Pancreas (tissue), 10 donors: ENCODE measurements at regions not wholly inside any gene's neighbourhood (a gene's known extent, or its start where the extent isn't known, plus 50 kb on each side); places are given as distances from the start of the nearest gene placed in this dataset.
A peak's percentile ranks its signal among the peaks of the same experiment; 100 is the strongest.
"Not testable (repeated sequence)": the region's sequence is repeated elsewhere in the genome, so short reads cannot be mapped to it uniquely, and the experiment has no call there.

Experiments
- ATAC-seq, 4 donors: fragments of 200-7000 bp; cut with Tn5 transposase; one replicate each; pipeline versions ENCODE4 v1.8.0 to v1.9.1; 2020; ENCODE audit warnings: mild to moderate bottlenecking in 4 of 4, moderate library complexity in 4 of 4
- DNase-seq, 6 donors: peaks; one replicate each; pipeline ENCODE4 v3.0.0-alpha.2; 2020
- FAIRE-seq: peaks from 2 replicates; lab custom pipeline; 2012; peaks lifted over from hg19 to GRCh38; lab: Jason Lieb, UNC
- H3K27ac ChIP-seq, 4 donors: fragments of 200-600 bp; sonication (generic); 1 replicate in 3 of 4; 2 replicates in 1 of 4; pipeline versions ENCODE4 v1.5.0 to v1.8.0; 2020
- H3K27me3 ChIP-seq, 4 donors: fragments of 200-600 bp; one replicate each; pipeline ENCODE4 v1.8.0; 2021
- H3K36me3 ChIP-seq, 3 donors: fragments of 200-600 bp; sonication (generic) in 1 of 3; one replicate each; pipeline versions ENCODE4 v1.5.0 to v1.8.0; 2020 to 2021
- H3K4me1 ChIP-seq, 3 donors: fragments of 200-600 bp; one replicate each; pipeline ENCODE4 v1.8.0; 2021
- H3K4me3 ChIP-seq, 4 donors: fragments of 200-600 bp; sonication (generic) in 2 of 4; one replicate each; pipeline versions ENCODE4 v1.5.0 to v1.8.0; 2020 to 2021
- H3K9me3 ChIP-seq, 4 donors: fragments of 200-600 bp; one replicate each; pipeline ENCODE4 v1.8.0; 2021
- CTCF ChIP-seq, 4 donors: fragments of 200-600 bp; sonication (generic) in 3 of 4; IDR thresholded peaks; one replicate each; pipeline versions ENCODE4 v1.5.0 to v1.8.0; 2021; ENCODE audit warnings: antibody characterized with exemption in 4 of 4
- WGBS, 2 donors: extraction: QIAGEN DNeasy Blood & Tissue Kit; methylation state at CpG; one replicate each; pipeline ENCODE4 v1.1.7; 2013; 5-methylcytosine and 5-hydroxymethylcytosine counted together
- intact Hi-C, 3 donors: fragments of 100-400 bp; cut with DNase I; formaldehyde crosslinking; loops; one replicate each; pipeline versions ENCODE4 v1.11.1 to v1.14.2; 2022
- donor health status: healthy with polysubstance abuse.
- donor health status: DM: no; HTN: no; CAD: no; lungs with moderate emphysema.
- donor health status: DM: no; HTN: no; CAD: no.
- donor health status: control.
- donor health status: control.
- donor health status: Bipolar disorder and iron deficiency.
- donor health status: DM: yes; HTN: yes; CAD: no.
- donor health status: DM: no; HTN: no; CAD: no.
- donor health status: DM: no; HTN: no; CAD: no.
- donor health status: DM: yes; HTN: yes; CAD: no.

GRCh38 chr3:73259856-73260255, 198.4 kb downstream of the EBLN2 start:
- H3K36me3 ChIP-seq = no peaks in the 10 kb centered on the region
- H3K27ac ChIP-seq = no peak overlapping the region
- intact Hi-C loops = no loop called here
- no peaks in the 10 kb centered on the region for H3K27me3 ChIP-seq
- DNase-seq (no peak), FAIRE-seq (no peak), ATAC-seq (no peak)
- no peak overlapping the region for H3K4me3 ChIP-seq
- TF ChIP-seq CTCF (IDR thresholded peaks at IDR 0.05) = no peak
- H3K9me3 ChIP-seq = no peaks in the 10 kb centered on the region
- no peaks in the 10 kb centered on the region for H3K4me1 ChIP-seq
- WGBS, 2 donors = 28 to 38% methylated on average over 1 of the region's 1 CpG

- H3K27me3 ChIP-seq, DNase-seq, H3K4me3 ChIP-seq, H3K4me1 ChIP-seq, intact Hi-C loops, H3K9me3 ChIP-seq, H3K36me3 ChIP-seq, H3K27ac ChIP-seq, ATAC-seq, FAIRE-seq: not testable (repeated sequence)
- 95 to 100% methylated on average over 1 of the region's 1 CpG for WGBS, 2 donors
These were observed 205.1 kb downstream of the EBLN2 start for GRCh38 chr3:73266558-73266957.

- FAIRE-seq, H3K36me3 ChIP-seq, intact Hi-C loops, DNase-seq, H3K9me3 ChIP-seq, H3K4me3 ChIP-seq, H3K27ac ChIP-seq, H3K4me1 ChIP-seq, H3K27me3 ChIP-seq, ATAC-seq: not testable (repeated sequence)
- 90% methylated on average over 8 to 25 of the region's 25 CpGs for WGBS, 2 donors
These were observed 207.7 kb downstream of the EBLN2 start for GRCh38 chr3:73269126-73269525.

- no peak for TF ChIP-seq CTCF (IDR thresholded peaks at IDR 0.05)
- H3K27me3 ChIP-seq = no peaks in the 10 kb centered on the region
- H3K36me3 ChIP-seq = no peaks in the 10 kb centered on the region
- WGBS, 2 donors = 55 to 91% methylated on average over 2 of the region's 2 CpGs
- intact Hi-C loops = no loop called here
- DNase-seq (no peak), FAIRE-seq (no peak), ATAC-seq (peak in 2 of 4 donors; percentile 22 to 32)
- no peak overlapping the region for H3K27ac ChIP-seq
- no peaks in the 10 kb centered on the region for H3K4me1 ChIP-seq
- H3K4me3 ChIP-seq = no peak overlapping the region
- no peaks in the 10 kb centered on the region for H3K9me3 ChIP-seq
These were observed 209.5 kb downstream of the EBLN2 start for GRCh38 chr3:73270839-73271483.

GRCh38 chr3:73273341-73273740, 211.9 kb downstream of the EBLN2 start:
- intact Hi-C loops = no loop called here
- 84 to 89% methylated on average over 4 of the region's 4 CpGs for WGBS, 2 donors
- ATAC-seq (no peak), FAIRE-seq (no peak), DNase-seq (no peak)
- no peak overlapping the region for H3K4me3 ChIP-seq
- H3K27me3 ChIP-seq = no peaks in the 10 kb centered on the region
- no peaks in the 10 kb centered on the region for H3K4me1 ChIP-seq
- H3K9me3 ChIP-seq = no peaks in the 10 kb centered on the region
- no peak overlapping the region for H3K27ac ChIP-seq
- no peaks in the 10 kb centered on the region for H3K36me3 ChIP-seq
- no peak for TF ChIP-seq CTCF (IDR thresholded peaks at IDR 0.05)

GRCh38 chr3:73280746-73281145, 219.3 kb downstream of the EBLN2 start:
- FAIRE-seq (no peak), DNase-seq (no peak), ATAC-seq (no peak)
- no peaks in the 10 kb centered on the region for H3K4me1 ChIP-seq
- no peaks in the 10 kb centered on the region for H3K36me3 ChIP-seq
- H3K27me3 ChIP-seq = no peaks in the 10 kb centered on the region
- no peak for TF ChIP-seq CTCF (IDR thresholded peaks at IDR 0.05)
- H3K9me3 ChIP-seq = no peaks in the 10 kb centered on the region
- H3K27ac ChIP-seq = no peak overlapping the region
- intact Hi-C loops = no loop called here
- no peak overlapping the region for H3K4me3 ChIP-seq
- 67 to 71% methylated on average over 6 of the region's 6 CpGs for WGBS, 2 donors
